Activated CD8-positive, alpha-beta memory T cell treated with anti-CD3 and anti-CD28 coated beads for 36 hours (primary cell): ENCODE measurements at regions not wholly inside any gene's neighbourhood (a gene's known extent, or its start where the extent isn't known, plus 50 kb on each side); places are given as distances from the start of the nearest gene placed in this dataset.

ENCODE experiments used
- CTCF ChIA-PET: fragments of 350-600 bp; sonication (Branson Sonifier 250); formaldehyde crosslinking; loops from one replicate; lab custom pipeline; 2021; ENCODE audit warnings: antibody characterized with exemption; lab: Charles Lee
- POLR2A ChIA-PET: fragments of 350-600 bp; sonication (Branson Sonifier 250); formaldehyde crosslinking; loops from one replicate; lab custom pipeline; 2021; ENCODE audit warnings: antibody characterized with exemption; lab: Charles Lee

- CTCF ChIA-PET: no interaction called here
- POLR2A ChIA-PET: no interaction called here
These were observed 70.3 kb upstream of the HDAC9 start for GRCh38 chr7:18425227-18425626.

GRCh38 chr7:18425838-18426445 lies 69.6 kb upstream of the HDAC9 start:
- CTCF ChIA-PET: no interaction called here
- POLR2A ChIA-PET: no interaction called here

GRCh38 chr7:18426564-18427226 lies 68.9 kb upstream of the HDAC9 start:
- POLR2A ChIA-PET: no interaction called here
- CTCF ChIA-PET: no interaction called here

- ChIA-PET CTCF (no interaction called here), POLR2A (no interaction called here)
These were observed 66.0 kb upstream of the HDAC9 start for GRCh38 chr7:18429547-18429946.

- CTCF ChIA-PET: no interaction called here
These were observed 64.7 kb upstream of the HDAC9 start for GRCh38 chr7:18430810-18431209.

GRCh38 chr7:18434171-18434570 lies 61.4 kb upstream of the HDAC9 start:
- CTCF ChIA-PET: no interaction called here
- POLR2A ChIA-PET: no interaction called here

More at GRCh38 chr7:18430810-18431209, 64.7 kb upstream of the HDAC9 start:
- POLR2A ChIA-PET: no interaction called here

- POLR2A ChIA-PET: no interaction called here
- CTCF ChIA-PET: no interaction called here
These were observed 58.4 kb upstream of the HDAC9 start for GRCh38 chr7:18437101-18437500.

GRCh38 chr7:18440934-18441333 lies 54.6 kb upstream of the HDAC9 start:
- ChIA-PET CTCF (no interaction called here), POLR2A (no interaction called here)

GRCh38 chr7:18444826-18445225 lies 50.7 kb upstream of the HDAC9 start:
- ChIA-PET POLR2A (no interaction called here), CTCF (no interaction called here)

GRCh38 chr7:18445483-18445882 lies 50.1 kb upstream of the HDAC9 start:
- ChIA-PET CTCF (no interaction called here), POLR2A (no interaction called here)
